SKM-1 treated with dmso at 0.1 percent for 144 hours (cell line): ENCODE measurements at regions not wholly inside any gene's neighbourhood (a gene's known extent, or its start where the extent isn't known, plus 50 kb on each side); places are given as distances from the start of the nearest gene placed in this dataset.

Source experiments
- DNase-seq: peaks from one replicate; lab custom pipeline; 2025; ENCODE audit not compliant: unreplicated experiment; lab: John Stamatoyannopoulos, UW

DNA sequence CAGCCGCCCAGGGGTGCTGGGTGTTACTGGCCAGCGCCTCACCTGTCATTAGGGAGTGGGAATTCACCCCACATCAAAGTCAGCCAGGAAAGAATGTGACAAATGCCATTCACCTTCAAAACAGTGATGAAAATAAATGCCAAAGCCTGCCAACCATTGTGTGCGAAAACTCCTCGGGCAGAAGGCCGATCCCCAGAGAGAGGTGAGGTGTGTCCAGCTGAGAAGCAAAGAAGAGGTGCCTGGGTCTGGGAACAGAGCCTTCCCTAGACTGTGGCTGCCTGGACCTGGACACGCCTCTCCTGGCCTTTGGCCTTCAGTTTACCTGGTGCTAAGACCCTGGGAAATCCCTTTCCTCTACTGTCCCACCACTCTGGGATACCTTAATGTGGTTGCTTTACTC lies 142.7 kb downstream of the CYP26B1 start:
- no peak for DNase-seq

GRCh38 chr2:72004201-72004915 lies 143.3 kb downstream of the CYP26B1 start:
- no peak for DNase-seq

DNA sequence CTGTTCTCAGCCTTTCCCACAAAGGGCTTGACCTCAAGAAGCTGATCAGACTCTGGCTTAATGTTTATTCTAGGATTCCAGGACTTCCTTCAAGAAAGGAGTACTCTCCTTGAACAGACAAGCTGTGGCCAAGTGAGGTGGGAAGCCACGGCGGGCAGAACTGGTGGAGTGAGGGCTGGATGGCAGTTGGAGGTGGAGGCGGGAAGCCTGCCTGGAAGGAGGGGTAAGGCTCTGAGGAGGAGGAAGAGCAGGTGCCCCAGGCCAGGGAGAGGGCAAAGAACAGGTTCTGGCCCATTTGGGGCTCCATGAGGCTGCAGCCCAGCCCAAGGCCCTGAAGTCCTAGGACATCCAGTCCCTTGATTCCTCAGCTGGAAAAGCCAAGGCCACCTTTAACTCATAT lies 143.9 kb downstream of the CYP26B1 start:
- no peak for DNase-seq

DNA sequence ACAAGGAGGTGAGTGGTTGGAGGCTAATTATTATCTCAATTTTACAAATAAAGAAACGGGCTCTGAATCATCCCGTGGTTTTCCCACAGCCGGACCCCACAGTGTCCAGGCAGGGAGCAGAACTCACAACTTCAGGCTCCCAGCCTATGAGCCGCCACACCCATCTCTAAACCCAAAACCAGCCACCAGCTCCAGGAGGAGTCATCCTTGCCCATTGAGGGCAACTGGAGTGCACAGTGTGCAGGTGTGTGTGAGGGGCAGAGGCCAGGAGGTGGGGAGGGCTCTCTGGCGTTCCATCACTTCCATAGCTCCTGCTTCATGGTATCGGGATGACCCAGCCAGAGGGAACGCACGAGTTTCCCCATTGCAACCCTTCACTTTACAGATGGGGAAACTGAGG lies 144.5 kb downstream of the CYP26B1 start:
- DNase-seq, result no peak

GRCh38 chr2:72001937-72002690 lies 145.5 kb downstream of the CYP26B1 start:
- no peak for DNase-seq

DNA sequence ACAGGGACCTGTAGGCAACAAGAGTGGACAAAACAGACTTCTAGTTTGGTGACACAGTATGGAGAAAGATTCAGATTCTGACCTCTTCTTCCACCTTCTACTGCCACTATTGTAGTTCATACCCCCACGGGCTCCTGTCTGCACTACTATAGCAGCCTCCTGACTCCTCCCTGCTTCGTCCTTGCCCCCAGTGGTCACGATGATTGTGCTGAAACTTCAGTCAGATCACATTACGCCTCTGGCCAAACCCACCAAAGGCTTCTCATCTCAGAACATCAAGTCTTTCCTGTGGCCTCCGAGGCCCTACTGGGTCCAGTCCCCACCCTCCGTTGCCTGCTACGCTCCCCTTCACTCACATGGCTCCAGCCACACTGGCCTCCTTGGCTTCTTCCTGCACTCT lies 147.6 kb downstream of the CYP26B1 start:
- no peak for DNase-seq

GRCh38 chr2:71999580-71999979 lies 148.1 kb downstream of the CYP26B1 start:
- no peak for DNase-seq

DNA sequence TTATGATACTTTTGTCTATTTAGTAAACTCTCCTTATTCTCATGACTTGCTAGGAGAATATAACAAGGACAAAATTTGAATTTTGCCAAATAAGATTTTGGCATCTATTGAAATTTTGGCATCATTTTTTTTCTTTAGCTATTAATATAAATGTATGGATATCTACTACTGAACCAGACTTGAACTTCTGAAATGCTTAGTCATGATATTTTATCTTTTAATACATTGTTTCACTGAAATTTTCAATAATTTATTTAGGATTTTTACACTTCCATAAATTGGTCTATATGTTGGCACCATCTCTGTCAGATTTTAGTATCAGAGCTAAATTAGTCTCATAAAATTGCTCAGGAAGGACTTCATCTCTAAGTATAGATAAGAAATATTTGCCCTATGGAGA lies 149.8 kb downstream of the CYP26B1 start:
- DNase-seq, result no peak

GRCh38 chr2:71995067-71995665 lies 152.5 kb downstream of the CYP26B1 start:
- peak; percentile 49 for DNase-seq

- no peak for DNase-seq
Observed at GRCh38 chr2:71992036-71992435, 155.6 kb downstream of the CYP26B1 start.

- DNase-seq, result no peak
Observed at GRCh38 chr2:71991397-71991796, 156.3 kb downstream of the CYP26B1 start.

GRCh38 chr2:71990826-71991225 lies 156.8 kb downstream of the CYP26B1 start:
- no peak for DNase-seq

DNA sequence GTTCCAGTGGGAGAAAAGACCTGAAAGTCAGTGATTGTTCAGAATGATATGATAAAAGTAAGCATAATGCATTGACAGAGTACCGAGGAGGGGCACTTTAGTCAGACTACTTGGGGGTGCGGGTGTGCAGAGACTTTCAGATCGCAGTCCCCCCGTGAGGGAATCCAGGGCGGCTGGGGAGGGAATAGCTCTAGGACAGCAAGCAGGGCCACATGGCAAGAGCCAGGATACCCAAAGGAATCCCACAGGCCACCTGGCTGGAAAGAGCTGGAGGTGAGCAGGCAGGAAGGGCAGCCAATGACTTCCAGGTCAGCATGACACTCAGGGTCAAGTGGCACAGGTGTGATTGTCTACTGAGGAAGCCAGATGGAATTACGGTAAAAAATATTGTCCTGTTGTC lies 157.5 kb downstream of the CYP26B1 start:
- no peak for DNase-seq

DNA sequence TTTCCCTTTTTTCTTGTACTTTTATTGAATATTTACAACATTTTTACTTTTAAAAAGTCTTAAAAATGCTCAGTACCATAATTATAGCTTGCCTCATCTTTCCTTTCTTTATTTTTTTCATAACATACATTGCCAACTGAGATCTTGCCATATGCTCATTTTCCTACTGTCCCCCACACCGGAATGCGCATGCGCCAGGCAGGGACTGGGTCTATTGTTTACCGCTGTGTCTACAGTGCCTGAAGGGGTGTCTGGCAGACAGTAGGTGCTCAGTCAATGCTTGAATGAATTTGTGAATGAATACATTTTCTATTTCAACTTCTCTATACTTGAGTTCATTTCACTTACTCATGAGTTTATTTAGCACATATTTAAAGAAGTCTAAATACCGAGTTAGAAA lies 158.0 kb downstream of the CYP26B1 start:
- DNase-seq, result no peak

DNA sequence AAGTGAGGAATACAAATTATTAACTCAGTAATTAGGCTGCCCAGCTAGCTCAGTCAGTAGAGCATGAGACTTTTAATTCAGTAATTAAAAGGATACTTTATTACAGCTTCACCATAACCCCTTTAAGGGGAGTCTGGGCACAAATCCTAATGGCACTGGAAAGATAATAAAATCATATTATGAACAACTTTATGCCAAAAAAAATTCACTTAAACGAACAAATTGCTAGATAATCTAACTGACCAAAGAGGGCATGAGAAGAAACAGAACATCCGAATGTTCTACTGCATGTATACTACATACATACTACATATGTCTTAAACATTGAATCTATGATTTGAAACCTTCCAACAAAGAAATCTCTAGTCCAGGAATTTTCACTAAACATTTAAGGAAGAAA lies 159.5 kb downstream of the CYP26B1 start:
- DNase-seq, result no peak

DNA sequence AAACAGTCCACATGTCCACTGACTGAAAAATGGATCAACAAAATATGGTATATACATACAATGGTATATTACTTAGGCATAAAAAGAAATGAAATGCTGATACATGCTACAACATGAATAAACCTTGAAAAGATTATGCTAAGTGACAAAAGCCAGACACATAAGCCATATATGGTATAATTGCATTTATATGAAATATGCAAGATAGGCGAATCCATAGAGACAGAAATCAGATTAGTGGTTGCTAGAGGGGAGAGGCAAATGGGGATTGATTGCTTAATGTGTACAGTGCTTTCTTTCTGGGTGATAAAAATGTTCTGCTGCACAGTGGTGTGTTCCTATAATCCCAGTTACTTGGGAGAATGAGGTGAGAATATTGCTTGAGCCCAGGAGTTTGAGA lies 171.0 kb downstream of the CYP26B1 start:
- no peak for DNase-seq

GRCh38 chr2:71974846-71975245 lies 172.8 kb downstream of the CYP26B1 start:
- no peak for DNase-seq

DNA sequence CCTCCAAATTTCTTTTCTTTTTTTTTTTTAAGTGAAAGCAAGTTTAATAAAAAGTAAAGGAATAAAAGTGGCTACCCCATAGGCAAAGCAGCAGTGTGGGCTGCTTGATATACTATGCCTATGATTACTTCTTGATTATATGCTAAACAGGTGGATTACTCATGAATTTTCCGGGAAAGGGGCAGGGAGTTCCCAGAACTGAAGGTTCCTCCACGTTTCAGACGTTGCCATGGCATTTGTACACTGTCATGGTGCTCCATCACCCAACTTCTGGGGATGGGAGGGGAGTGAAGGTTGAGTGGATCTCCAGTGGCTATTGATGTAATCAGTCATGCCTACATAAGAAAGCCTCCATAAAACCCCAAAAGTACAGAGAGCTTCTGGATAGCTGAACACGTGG lies 176.2 kb downstream of the CYP26B1 start:
- no peak for DNase-seq

- DNase-seq, result no peak
Observed at GRCh38 chr2:71965530-71965929, 182.1 kb downstream of the CYP26B1 start.

- DNase-seq, result no peak
Observed at GRCh38 chr2:71962911-71963694, 184.6 kb downstream of the CYP26B1 start.

GRCh38 chr2:71962350-71962749 lies 185.3 kb downstream of the CYP26B1 start:
- no peak for DNase-seq
